OCI-LY1 (cell line): ENCODE measurements at regions not wholly inside any gene's neighbourhood (a gene's known extent, or its start where the extent isn't known, plus 50 kb on each side); places are given as distances from the start of the nearest gene placed in this dataset.

Experiments used
- H2AFZ ChIP-seq: fragments of 200-600 bp; sonication (generic), shearing (Covaris generic); 2 replicates; pipeline ENCODE4 v1.6.0; 2014; ENCODE audit warnings: antibody characterized with exemption, mild to moderate bottlenecking, low read length
- H3F3A ChIP-seq: fragments of 200-600 bp; sonication (generic), shearing (Covaris generic); 2 replicates; pipeline ENCODE4 v1.6.0; 2014; ENCODE audit warnings: mild to moderate bottlenecking, antibody characterized with exemption, low read length, moderate library complexity; ENCODE audit not compliant: insufficient read depth
- H3K27ac ChIP-seq: fragments of 200-600 bp; sonication (generic); 2 replicates; pipeline ENCODE4 v1.5.1; 2014; ENCODE audit warnings: low read length, mixed run types, mild to moderate bottlenecking, low read depth; ENCODE audit not compliant: poor library complexity, severe bottlenecking
- H3K27me3 ChIP-seq: fragments of 200-600 bp; sonication (generic); 2 replicates; pipeline ENCODE4 v1.6.0; 2014; ENCODE audit warnings: antibody characterized with exemption, mild to moderate bottlenecking, low read length, moderate library complexity; ENCODE audit not compliant: insufficient read depth
- H3K36me3 ChIP-seq: fragments of 200-600 bp; sonication (generic); 2 replicates; pipeline ENCODE4 v1.6.1; 2014; ENCODE audit warnings: mild to moderate bottlenecking, antibody characterized with exemption, low read length, moderate library complexity, mixed read lengths; ENCODE audit not compliant: insufficient read depth
- H3K4me1 ChIP-seq: fragments of 200-600 bp; sonication (generic); 2 replicates; pipeline ENCODE4 v1.5.1; 2014; ENCODE audit warnings: mild to moderate bottlenecking, low read length, moderate library complexity; ENCODE audit not compliant: insufficient read depth, severe bottlenecking
- H3K4me2 ChIP-seq: fragments of 200-600 bp; sonication (generic), shearing (Covaris generic); 2 replicates; pipeline ENCODE4 v1.6.1; 2014; ENCODE audit warnings: low read length
- H3K4me3 ChIP-seq: fragments of 200-600 bp; sonication (generic); 2 replicates; pipeline ENCODE4 v1.5.1; 2014; ENCODE audit warnings: low read length, low read depth, mild to moderate bottlenecking, mixed read lengths; ENCODE audit not compliant: poor library complexity, severe bottlenecking
- H3K79me2 ChIP-seq: fragments of 200-600 bp; shearing (Covaris generic); 2 replicates; pipeline ENCODE4 v1.6.1; 2016; ENCODE audit warnings: mixed run types, low read length, mixed read lengths; ENCODE audit not compliant: insufficient read depth
- H3K9ac ChIP-seq: fragments of 200-600 bp; sonication (generic), shearing (Covaris generic); 2 replicates; pipeline ENCODE4 v1.6.1; 2014; ENCODE audit warnings: mild to moderate bottlenecking, low read length, mixed read lengths
- H3K9me2 ChIP-seq: fragments of 200-600 bp; sonication (generic), shearing (Covaris generic); 2 replicates; pipeline ENCODE4 v1.6.1; 2014; ENCODE audit warnings: low read depth, mild to moderate bottlenecking, low read length, mixed read lengths
- H3K9me3 ChIP-seq: fragments of 200-600 bp; shearing (Covaris generic); 2 replicates; pipeline ENCODE4 v1.6.1; 2014; ENCODE audit warnings: low read length, mixed read lengths
- H4K20me1 ChIP-seq: fragments of 200-600 bp; sonication (generic), shearing (Covaris generic); 2 replicates; pipeline ENCODE4 v1.6.0; 2016; ENCODE audit warnings: mild to moderate bottlenecking, low read length; ENCODE audit not compliant: insufficient read depth
- CTCF ChIP-seq: fragments of 200-600 bp; sonication (generic), shearing (Covaris generic); IDR thresholded peaks from 2 replicates; pipeline ENCODE4 v1.5.1; 2017; ENCODE audit warnings: mild to moderate bottlenecking, antibody characterized with exemption, low read length, moderate library complexity, mixed read lengths
- EZH2 ChIP-seq: fragments of 200-600 bp; sonication (generic), shearing (Covaris generic); IDR thresholded peaks from 2 replicates; pipeline ENCODE4 v1.8.0; 2017; ENCODE audit warnings: borderline replicate concordance, mixed run types, mild to moderate bottlenecking, antibody characterized with exemption, low read length, moderate library complexity, mixed read lengths

GRCh38 chr10:2427412-2427811 is 639.9 kb upstream of the PFKP start:
- Histone ChIP-seq H2AFZ (no peak overlapping the region), H3K9me2 (no peaks in the 10 kb centered on the region), H4K20me1 (no peaks in the 10 kb centered on the region), H3K9me3 (no peaks in the 10 kb centered on the region), H3K79me2 (no peaks in the 10 kb centered on the region), H3K4me1 (no peaks in the 10 kb centered on the region), H3K27ac (no peak overlapping the region), H3K27me3 (no peaks in the 10 kb centered on the region), H3K9ac (no peak overlapping the region), H3F3A (no peaks in the 10 kb centered on the region), H3K36me3 (no peaks in the 10 kb centered on the region), H3K4me2 (no peak overlapping the region), H3K4me3 (no peak overlapping the region)
- TF ChIP-seq CTCF (no peak), EZH2 (no peak)

- H2AFZ ChIP-seq, result no peak overlapping the region
- no peaks in the 10 kb centered on the region for H3K36me3 ChIP-seq
- H3K4me2 ChIP-seq, result no peak overlapping the region
- H4K20me1 ChIP-seq, result no peaks in the 10 kb centered on the region
- no peak overlapping the region for H3K4me3 ChIP-seq
- H3K79me2 ChIP-seq, result no peaks in the 10 kb centered on the region
- H3K27ac ChIP-seq, result no peak overlapping the region
- H3K9me2 ChIP-seq, result no peaks in the 10 kb centered on the region
- no peaks in the 10 kb centered on the region for H3K4me1 ChIP-seq
- TF ChIP-seq EZH2 (no peak), CTCF (no peak)
- H3F3A ChIP-seq, result no peaks in the 10 kb centered on the region
- no peaks in the 10 kb centered on the region for H3K9me3 ChIP-seq
- no peaks in the 10 kb centered on the region for H3K27me3 ChIP-seq
- no peak overlapping the region for H3K9ac ChIP-seq
Measured at GRCh38 chr10:2425320-2425719, 642.0 kb upstream of the PFKP start.

GRCh38 chr10:2414562-2414961 is 652.8 kb upstream of the PFKP start:
- TF ChIP-seq EZH2 (no peak), CTCF (no peak)
- Histone ChIP-seq H3K4me1 (no peaks in the 10 kb centered on the region), H3K36me3 (no peaks in the 10 kb centered on the region)

More at GRCh38 chr10:2414562-2414961, 652.8 kb upstream of the PFKP start:
- Histone ChIP-seq H3K4me2 (no peak overlapping the region), H4K20me1 (no peaks in the 10 kb centered on the region), H3K4me3 (no peak overlapping the region), H3K79me2 (no peaks in the 10 kb centered on the region), H3F3A (no peaks in the 10 kb centered on the region), H3K27ac (no peak overlapping the region), H3K27me3 (no peaks in the 10 kb centered on the region), H2AFZ (no peak overlapping the region), H3K9ac (no peak overlapping the region), H3K9me3 (no peaks in the 10 kb centered on the region), H3K9me2 (no peaks in the 10 kb centered on the region)
